ENCODE measurements at regions not wholly inside any gene's neighbourhood (a gene's known extent, or its start where the extent isn't known, plus 50 kb on each side); places are given as distances from the start of the nearest gene placed in this dataset.

- no peak for TF ChIP-seq ATF6 (CRISPR knock-in tag; IDR thresholded peaks at IDR 0.05)
- TF ChIP-seq E2F4 (CRISPR knock-in tag; IDR thresholded peaks at IDR 0.05; ENCODE audit: borderline replicate concordance, low read depth), result no peak
Measured at GRCh38 chr7:3204526-3204925, 96.5 kb upstream of the SDK1 start (continued).

GRCh38 chr7:3206101-3206500 lies 95.0 kb upstream of the SDK1 start:
- no peaks in the 10 kb centered on the region for H3K9me3 Mint-ChIP-seq
- ChIA-PET POLR2A (no interaction called here), CTCF (no interaction called here)
- ATAC-seq (no peak), DNase-seq (ENCODE audit: low spot score) (no peak)
- H3K36me3 Mint-ChIP-seq, result no peaks in the 10 kb centered on the region
- H3K27ac Mint-ChIP-seq, result no peak overlapping the region
- TF ChIP-seq CBFB (CRISPR knock-in tag; IDR thresholded peaks at IDR 0.05; ENCODE audit: low read depth), result no peak
- TF ChIP-seq MXD4 (CRISPR knock-in tag; IDR thresholded peaks at IDR 0.05; ENCODE audit: borderline replicate concordance), result no peak
- TF ChIP-seq SP1 (CRISPR knock-in tag; conservative IDR thresholded peaks at IDR 0.05), result no peak
- TF ChIP-seq MYBL2 (CRISPR knock-in tag; IDR thresholded peaks at IDR 0.05), result no peak
- TF ChIP-seq NFATC4 (CRISPR knock-in tag; IDR thresholded peaks at IDR 0.05), result no peak
- H3K4me3 Mint-ChIP-seq, result no peak overlapping the region
- H3K27me3 Mint-ChIP-seq (ENCODE audit: low read depth), result no peaks in the 10 kb centered on the region
- H3K4me1 Mint-ChIP-seq, result peaks cover 3% of the 10 kb centered on the region; the same call in 1 of the 2 replicates

- ATAC-seq (no peak), DNase-seq (ENCODE audit: low spot score) (no peak)
- no peak for TF ChIP-seq CREM (CRISPR knock-in tag; IDR thresholded peaks at IDR 0.05)
- no peak for TF ChIP-seq ZNF317 (CRISPR knock-in tag; IDR thresholded peaks at IDR 0.05; ENCODE audit: borderline replicate concordance, low read depth)
- no peak for TF ChIP-seq NR3C1 (CRISPR knock-in tag; conservative IDR thresholded peaks at IDR 0.05; ENCODE audit: low read depth)
- Mint-ChIP-seq H3K9me3 (no peaks in the 10 kb centered on the region), H3K4me1 (peaks cover 3% of the 10 kb centered on the region; the same call in 1 of the 2 replicates), H3K36me3 (no peaks in the 10 kb centered on the region), H3K27ac (no peak overlapping the region), H3K4me3 (no peak overlapping the region), H3K27me3 (ENCODE audit: low read depth) (no peaks in the 10 kb centered on the region)
- ChIA-PET POLR2A (no interaction called here), CTCF (no interaction called here)
Measured at GRCh38 chr7:3206771-3207191, 94.3 kb upstream of the SDK1 start.

- ATAC-seq, result no peak
- ChIA-PET POLR2A (no interaction called here), CTCF (no interaction called here)
- Mint-ChIP-seq H3K27ac (no peak overlapping the region), H3K27me3 (ENCODE audit: low read depth) (no peaks in the 10 kb centered on the region), H3K9me3 (no peaks in the 10 kb centered on the region), H3K4me3 (no peak overlapping the region), H3K4me1 (peaks cover 3% of the 10 kb centered on the region; the same call in 1 of the 2 replicates), H3K36me3 (no peaks in the 10 kb centered on the region)
- DNase-seq (ENCODE audit: low spot score), result no peak
- no peak for TF ChIP-seq EMX1 (CRISPR knock-in tag; IDR thresholded peaks at IDR 0.05)
- no peak for TF ChIP-seq CDX4 (CRISPR knock-in tag; IDR thresholded peaks at IDR 0.05; ENCODE audit: borderline replicate concordance)
- TF ChIP-seq JAZF1 (CRISPR knock-in tag; IDR thresholded peaks at IDR 0.05), result no peak
- TF ChIP-seq ZNF317 (CRISPR knock-in tag; IDR thresholded peaks at IDR 0.05; ENCODE audit: borderline replicate concordance, low read depth), result no peak
- TF ChIP-seq NFYB (CRISPR knock-in tag; conservative IDR thresholded peaks at IDR 0.05; ENCODE audit: low read depth), result no peak
Measured at GRCh38 chr7:3207387-3207902, 93.6 kb upstream of the SDK1 start.

GRCh38 chr7:3210531-3210930 lies 90.5 kb upstream of the SDK1 start:
- no peaks in the 10 kb centered on the region for H3K27me3 Mint-ChIP-seq (ENCODE audit: low read depth)
- H3K27ac Mint-ChIP-seq, result peak overlapping the region; percentile 74; the same call in 1 of the 2 replicates
- ChIA-PET CTCF (interaction anchor here (0.6 kb wide), 1 partner anchor 36 kb away, joined by 3 read pairs; no protein-coding TSS in a partner anchor), POLR2A (no interaction called here)
- no peaks in the 10 kb centered on the region for H3K36me3 Mint-ChIP-seq
- no peaks in the 10 kb centered on the region for H3K4me1 Mint-ChIP-seq
- ATAC-seq (peak; percentile 92), DNase-seq (ENCODE audit: low spot score) (peak; percentile 47)
- no peak overlapping the region for H3K4me3 Mint-ChIP-seq
- H3K9me3 Mint-ChIP-seq, result no peaks in the 10 kb centered on the region
- no peak for TF ChIP-seq FOXK1 (CRISPR knock-in tag; IDR thresholded peaks at IDR 0.05)
- no peak for TF ChIP-seq ZNF512 (CRISPR knock-in tag; IDR thresholded peaks at IDR 0.05; ENCODE audit: borderline replicate concordance)
- no peak for TF ChIP-seq IRF1 (CRISPR knock-in tag; IDR thresholded peaks at IDR 0.05)
- no peak for TF ChIP-seq ZNF416 (CRISPR knock-in tag; IDR thresholded peaks at IDR 0.05)
- TF ChIP-seq ZNF423 (CRISPR knock-in tag; IDR thresholded peaks at IDR 0.05), result no peak
- TF ChIP-seq ZNF232 (CRISPR knock-in tag; IDR thresholded peaks at IDR 0.05), result no peak
- no peak for TF ChIP-seq HMGXB4 (CRISPR knock-in tag; IDR thresholded peaks at IDR 0.05)

All from WTC11 (cell line).